ENCODE measurements at regions not wholly inside any gene's neighbourhood (a gene's known extent, or its start where the extent isn't known, plus 50 kb on each side); places are given as distances from the start of the nearest gene placed in this dataset.
"Not testable (repeated sequence)": the region's sequence is repeated elsewhere in the genome, so short reads cannot be mapped to it uniquely, and the experiment has no call there.

DNA sequence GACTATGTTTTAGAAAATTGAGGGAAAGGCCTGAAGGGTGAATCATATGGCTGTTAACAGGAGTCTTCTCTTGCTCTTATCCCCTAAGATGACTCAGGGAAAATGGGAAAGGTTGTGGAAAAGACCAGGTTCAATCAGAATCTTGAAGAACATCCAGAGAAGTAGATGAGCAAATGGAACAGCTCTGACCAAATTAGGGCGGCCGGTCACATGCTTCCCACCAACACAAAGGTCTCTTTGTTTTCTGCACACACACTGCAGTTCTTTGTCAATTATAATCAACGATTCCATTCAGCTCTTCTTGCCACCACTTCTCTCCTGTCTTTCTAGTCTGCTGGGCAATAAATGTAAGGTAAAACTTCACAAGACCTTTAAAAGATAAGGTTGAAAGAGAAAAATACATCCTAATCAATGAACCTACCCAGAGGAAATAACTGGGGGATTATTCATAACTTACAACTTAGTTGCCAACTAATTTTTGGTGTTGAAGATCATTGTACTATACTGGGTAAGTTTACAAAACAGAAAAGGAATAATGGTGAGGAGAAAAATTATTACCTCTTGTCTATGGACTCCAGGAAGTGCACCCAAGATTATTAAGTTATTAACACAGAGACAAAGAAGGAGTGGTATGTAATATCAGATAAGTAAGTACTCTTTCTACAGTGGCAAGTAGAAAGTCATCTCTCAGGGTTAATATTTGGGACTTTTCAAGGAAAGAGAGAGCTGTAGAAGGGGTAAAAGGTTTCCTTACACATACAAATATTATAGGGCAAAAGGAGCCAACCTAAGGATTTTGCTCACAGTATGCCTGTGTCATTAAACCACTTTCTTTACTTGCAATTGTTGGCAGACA is 441.9 kb upstream of the PIK3R1 start:
- H3K36me3 Mint-ChIP-seq, result no peaks in the 10 kb centered on the region
- no peak for DNase-seq (ENCODE audit: low spot score in 2 of 2)
- H3K4me1 Mint-ChIP-seq, result no peaks in the 10 kb centered on the region
- H3K27ac Mint-ChIP-seq, result no peak overlapping the region
- H3K9me3 Mint-ChIP-seq, result peaks cover 3% of the 10 kb centered on the region
- H3K4me3 Mint-ChIP-seq, result no peak overlapping the region
- no peak for ATAC-seq

DNA sequence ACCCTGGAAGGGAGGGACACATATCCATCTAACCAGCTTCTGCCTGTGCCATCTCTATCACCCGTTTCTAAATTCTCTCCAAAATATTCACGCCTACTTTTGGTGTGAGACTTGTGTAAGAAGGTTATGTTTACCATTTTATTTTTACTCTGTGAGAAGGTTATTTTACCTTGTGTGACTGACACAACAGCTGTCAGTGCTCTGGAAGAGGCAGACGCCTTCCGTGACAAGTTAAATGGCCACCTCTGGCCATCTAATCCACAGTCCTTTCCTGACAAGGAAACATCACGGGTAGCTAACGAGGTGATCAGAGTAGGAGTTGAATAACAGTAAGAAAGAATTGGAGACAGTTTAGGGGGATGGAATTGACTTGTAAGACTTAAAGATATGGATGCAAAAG is 443.8 kb upstream of the PIK3R1 start:
- Mint-ChIP-seq H3K36me3 (no peaks in the 10 kb centered on the region), H3K9me3 (peaks cover under 1% of the 10 kb centered on the region), H3K27ac (no peak overlapping the region), H3K4me3 (no peak overlapping the region), H3K4me1 (no peaks in the 10 kb centered on the region)
- DNase-seq (ENCODE audit: low spot score in 2 of 2) (no peak), ATAC-seq (no peak)

DNA sequence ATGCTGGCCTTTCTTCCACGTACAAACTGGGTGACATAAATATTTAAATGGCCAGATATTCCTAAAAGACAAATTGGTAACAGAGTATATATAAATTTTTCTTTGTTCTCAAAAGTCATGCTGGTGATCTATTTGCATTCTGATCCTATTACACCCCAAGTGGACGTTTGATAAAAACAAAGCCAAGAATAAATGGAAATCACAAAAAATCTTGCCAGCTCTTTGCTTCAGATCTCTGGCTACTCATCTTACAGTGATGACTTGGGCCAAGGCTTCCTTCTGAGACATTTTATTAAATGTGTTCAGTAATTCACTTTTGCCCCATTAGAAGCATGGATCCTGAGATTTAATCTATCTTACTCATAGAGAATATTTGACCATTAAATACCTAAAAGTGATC is 444.3 kb upstream of the PIK3R1 start:
- Mint-ChIP-seq H3K27ac (no peak overlapping the region), H3K9me3 (no peaks in the 10 kb centered on the region), H3K4me3 (no peak overlapping the region), H3K36me3 (no peaks in the 10 kb centered on the region), H3K4me1 (no peaks in the 10 kb centered on the region)
- no peak for ATAC-seq
- no peak for DNase-seq (ENCODE audit: low spot score in 2 of 2)

DNA sequence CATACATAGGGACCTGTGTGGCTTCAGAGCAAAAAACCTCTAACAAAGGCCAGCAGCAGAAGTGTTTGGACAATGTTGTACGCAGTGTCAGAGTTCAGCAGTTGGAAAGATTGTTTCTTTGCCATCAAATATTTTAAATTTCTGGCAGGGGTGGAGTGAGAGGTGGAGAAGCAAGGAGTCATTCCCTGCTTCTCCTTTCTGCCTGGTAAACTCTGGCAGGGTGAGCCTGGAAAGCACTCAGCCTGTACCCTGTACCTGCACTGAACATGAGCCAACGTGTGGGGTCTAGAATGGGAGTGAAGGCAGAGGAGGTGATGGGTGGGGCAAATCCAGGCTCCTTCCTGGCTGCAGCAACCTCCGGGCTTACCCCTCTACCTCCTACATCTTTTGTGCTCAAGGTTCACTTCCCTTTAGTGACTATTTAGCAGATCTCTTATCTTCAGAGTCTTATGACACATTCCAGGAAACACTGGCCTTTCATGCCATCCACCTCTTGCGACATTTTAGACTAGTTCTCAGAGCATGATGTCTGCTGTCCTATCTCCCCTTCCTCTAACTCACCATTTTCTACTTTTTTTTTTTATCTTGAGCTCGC is 445.0 kb upstream of the PIK3R1 start:
- Mint-ChIP-seq H3K4me1 (no peaks in the 10 kb centered on the region), H3K9me3 (no peaks in the 10 kb centered on the region), H3K36me3 (no peaks in the 10 kb centered on the region), H3K4me3 (no peak overlapping the region), H3K27ac (no peak overlapping the region)
- DNase-seq (ENCODE audit: low spot score in 2 of 2) (no peak), ATAC-seq (peak; percentile 26)

DNA sequence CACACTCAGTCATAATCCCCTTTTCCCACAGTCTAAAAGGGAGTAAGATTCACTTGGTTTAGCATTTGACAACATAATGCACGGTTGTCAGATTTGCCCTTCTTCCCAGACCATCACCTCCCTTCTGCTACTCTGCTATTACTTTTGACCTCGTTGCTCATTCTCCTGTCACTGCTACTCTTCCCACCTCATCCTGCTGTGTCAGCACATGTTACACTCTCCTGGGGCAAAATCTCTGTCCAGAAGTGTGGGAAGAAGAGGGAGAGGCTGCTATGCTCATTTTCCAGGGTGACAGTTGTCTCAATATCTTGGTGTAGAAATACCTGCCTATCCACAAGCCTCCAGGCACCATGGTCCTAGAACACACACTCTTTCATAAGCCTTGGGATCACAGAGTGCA is 449.9 kb upstream of the PIK3R1 start:
- Mint-ChIP-seq H3K36me3 (no peaks in the 10 kb centered on the region), H3K4me1 (no peaks in the 10 kb centered on the region), H3K27ac (no peak overlapping the region), H3K4me3 (no peak overlapping the region), H3K9me3 (no peaks in the 10 kb centered on the region)
- ATAC-seq (no peak), DNase-seq (ENCODE audit: low spot score in 2 of 2) (no peak)

DNA sequence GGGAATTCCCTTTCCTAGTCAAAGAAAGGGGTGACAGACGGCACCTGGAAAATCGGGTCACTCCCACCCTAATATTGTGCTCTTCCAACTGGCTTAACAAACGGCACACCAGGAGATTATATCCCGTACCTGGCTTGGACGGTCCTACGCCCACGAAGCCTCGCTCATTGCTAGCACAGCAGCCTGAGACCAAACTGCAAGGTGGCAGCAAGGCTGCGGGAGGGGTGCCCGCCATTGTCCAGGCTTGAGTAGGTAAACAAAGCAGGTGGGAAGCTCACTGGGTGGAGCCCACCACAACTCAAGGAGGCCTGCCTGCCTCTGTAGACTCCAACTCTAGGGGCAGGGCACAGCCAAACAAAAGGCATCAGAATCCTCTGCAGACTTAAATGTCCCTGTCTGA is 457.8 kb upstream of the PIK3R1 start:
- ATAC-seq; H3K36me3 Mint-ChIP-seq; H3K9me3 Mint-ChIP-seq; H3K4me3 Mint-ChIP-seq; DNase-seq (ENCODE audit: low spot score in 2 of 2); H3K4me1 Mint-ChIP-seq; H3K27ac Mint-ChIP-seq: not testable (repeated sequence)

DNA sequence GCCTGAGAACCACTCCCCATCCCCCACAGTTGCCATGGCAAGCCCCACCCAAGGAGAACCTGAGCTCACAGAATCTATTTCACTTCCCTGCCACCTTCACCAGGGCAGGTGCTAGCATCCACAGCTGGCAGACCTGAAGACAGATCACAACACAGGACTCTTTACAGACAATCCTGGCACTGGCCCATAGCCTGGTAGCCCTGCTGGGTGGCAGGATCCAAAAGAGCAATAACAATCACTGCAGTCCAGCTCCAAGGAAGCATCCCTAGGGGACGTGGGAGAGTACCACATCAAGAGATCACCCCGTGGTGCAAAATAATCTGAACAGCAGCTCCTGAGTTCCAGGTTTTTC is 463.2 kb upstream of the PIK3R1 start:
- no peak overlapping the region for H3K4me3 Mint-ChIP-seq
- H3K36me3 Mint-ChIP-seq, result no peaks in the 10 kb centered on the region
- H3K4me1 Mint-ChIP-seq, result no peaks in the 10 kb centered on the region
- ATAC-seq (no peak), DNase-seq (ENCODE audit: low spot score in 2 of 2) (no peak)
- peaks cover 9% of the 10 kb centered on the region for H3K9me3 Mint-ChIP-seq
- H3K27ac Mint-ChIP-seq, result no peak overlapping the region

DNA sequence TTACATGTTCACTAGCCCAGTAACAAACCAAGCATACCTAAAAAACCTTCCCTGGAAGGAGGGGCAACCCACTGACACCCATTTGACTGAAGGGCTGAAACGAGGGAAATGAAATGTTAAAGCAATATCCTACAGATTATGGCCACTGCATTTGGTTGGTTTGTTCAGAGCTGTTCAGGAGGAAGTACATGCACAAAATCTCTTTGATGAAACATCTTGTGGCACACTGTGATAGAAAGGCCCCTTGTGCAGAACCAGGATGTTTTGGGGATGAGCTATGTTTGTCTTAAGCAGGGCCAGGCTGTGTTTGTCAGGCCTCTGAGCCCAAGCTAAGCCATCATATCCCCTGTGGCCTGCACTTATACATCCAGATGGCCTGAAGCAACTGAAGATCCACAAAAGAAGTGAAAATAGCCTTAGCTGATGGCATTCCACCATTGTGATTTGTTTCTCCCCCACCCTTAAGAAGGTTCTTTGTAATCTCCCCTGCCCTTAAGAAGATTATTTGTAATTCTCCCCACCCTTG is 467.3 kb upstream of the PIK3R1 start:
- H3K4me1 Mint-ChIP-seq, result no peaks in the 10 kb centered on the region
- no peaks in the 10 kb centered on the region for H3K36me3 Mint-ChIP-seq
- H3K27ac Mint-ChIP-seq, result no peak overlapping the region
- no peak for DNase-seq (ENCODE audit: low spot score in 2 of 2)
- no peak overlapping the region for H3K4me3 Mint-ChIP-seq
- ATAC-seq, result no peak
- peaks cover 17% of the 10 kb centered on the region for H3K9me3 Mint-ChIP-seq

DNA sequence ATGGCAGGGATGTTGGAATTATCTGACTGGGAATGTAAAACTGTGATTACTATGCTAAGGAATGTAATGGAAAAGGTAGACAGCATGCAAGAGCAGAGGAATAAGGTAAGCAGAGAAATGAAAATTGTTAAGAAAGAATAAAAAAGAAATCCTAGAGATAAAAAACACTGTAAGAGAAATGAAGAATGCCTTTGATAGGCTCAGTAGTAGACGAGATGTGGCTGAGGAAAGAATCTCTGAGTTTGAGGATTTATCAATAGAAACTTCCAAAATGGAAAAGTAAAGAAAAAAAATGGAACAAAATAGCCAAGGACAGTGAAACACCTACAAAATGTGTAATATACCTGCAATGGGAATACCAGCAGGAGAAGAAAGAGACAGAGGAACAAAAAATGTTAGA is 468.5 kb upstream of the PIK3R1 start:
- DNase-seq (ENCODE audit: low spot score in 2 of 2) (no peak), ATAC-seq (no peak)
- no peak overlapping the region for H3K4me3 Mint-ChIP-seq
- peaks cover 10% of the 10 kb centered on the region for H3K9me3 Mint-ChIP-seq
- no peak overlapping the region for H3K27ac Mint-ChIP-seq
- no peaks in the 10 kb centered on the region for H3K4me1 Mint-ChIP-seq
- H3K36me3 Mint-ChIP-seq, result no peaks in the 10 kb centered on the region

DNA sequence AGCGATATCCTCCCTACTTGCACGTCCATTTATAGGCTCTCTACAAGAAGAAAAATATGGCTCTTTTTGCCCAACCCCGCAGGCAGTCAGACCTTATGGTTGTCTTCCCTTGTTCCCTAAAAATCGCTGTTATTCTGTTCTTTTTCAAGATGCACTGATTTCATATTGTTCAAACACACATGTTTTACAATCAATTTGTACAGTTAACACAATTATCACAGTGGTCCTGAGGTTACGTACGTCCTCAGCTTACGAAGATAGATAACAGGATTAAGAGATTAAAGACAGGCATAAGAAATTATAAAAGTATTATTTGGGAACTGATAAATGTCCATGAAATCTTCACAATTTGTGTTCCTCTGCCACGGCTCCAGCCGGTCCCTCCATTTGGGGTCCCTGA is 468.9 kb upstream of the PIK3R1 start:
- H3K4me3 Mint-ChIP-seq; H3K36me3 Mint-ChIP-seq; ATAC-seq; H3K27ac Mint-ChIP-seq; DNase-seq (ENCODE audit: low spot score in 2 of 2); H3K4me1 Mint-ChIP-seq: not testable (repeated sequence)
- H3K9me3 Mint-ChIP-seq, result peaks cover 10% of the 10 kb centered on the region

DNA sequence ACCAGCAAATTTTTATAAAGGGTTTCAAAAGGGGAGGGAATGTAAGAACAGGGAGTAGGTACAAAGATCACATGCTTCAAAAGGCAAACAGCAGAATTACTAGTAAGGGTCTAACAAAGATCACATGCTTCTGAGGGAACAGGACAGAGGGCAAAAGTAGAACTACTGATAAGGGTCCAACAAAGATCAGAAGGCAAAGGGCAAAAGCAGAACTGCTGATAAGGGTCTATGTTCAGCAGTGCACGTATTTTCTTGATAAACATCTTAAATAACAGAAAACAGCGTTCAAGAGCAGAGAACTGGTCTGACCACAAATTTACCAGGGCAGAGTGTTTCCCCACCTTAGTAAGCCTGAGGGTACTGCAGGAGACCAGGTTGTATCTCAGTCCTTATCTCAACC is 469.5 kb upstream of the PIK3R1 start:
- no peak overlapping the region for H3K4me3 Mint-ChIP-seq
- H3K36me3 Mint-ChIP-seq, result no peaks in the 10 kb centered on the region
- peaks cover 10% of the 10 kb centered on the region for H3K9me3 Mint-ChIP-seq
- DNase-seq (ENCODE audit: low spot score in 2 of 2) (no peak), ATAC-seq (no peak)
- H3K4me1 Mint-ChIP-seq, result no peaks in the 10 kb centered on the region
- H3K27ac Mint-ChIP-seq, result no peak overlapping the region

DNA sequence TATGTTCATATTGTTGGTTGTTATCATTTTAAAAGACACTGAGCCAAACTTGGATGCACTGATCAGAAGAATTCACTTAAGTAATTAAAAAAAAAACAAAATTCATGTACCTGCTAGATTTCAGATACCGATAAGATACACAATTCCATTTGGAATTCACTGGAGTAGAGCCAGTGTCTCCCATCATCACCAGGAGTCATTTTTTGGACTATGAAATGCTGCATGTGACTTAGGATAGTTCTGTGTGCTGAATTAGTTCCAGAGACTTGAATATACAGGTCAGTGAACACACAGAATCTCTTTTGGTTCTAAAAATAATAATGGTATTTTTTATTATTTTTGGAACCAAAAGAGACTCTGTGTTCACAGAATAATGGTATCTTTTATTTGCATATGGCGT is 482.6 kb upstream of the PIK3R1 start:
- Mint-ChIP-seq H3K4me1 (no peaks in the 10 kb centered on the region), H3K4me3 (no peak overlapping the region), H3K27ac (no peak overlapping the region), H3K9me3 (no peaks in the 10 kb centered on the region), H3K36me3 (no peaks in the 10 kb centered on the region)
- ATAC-seq, result no peak
- DNase-seq (ENCODE audit: low spot score in 2 of 2), result no peak

DNA sequence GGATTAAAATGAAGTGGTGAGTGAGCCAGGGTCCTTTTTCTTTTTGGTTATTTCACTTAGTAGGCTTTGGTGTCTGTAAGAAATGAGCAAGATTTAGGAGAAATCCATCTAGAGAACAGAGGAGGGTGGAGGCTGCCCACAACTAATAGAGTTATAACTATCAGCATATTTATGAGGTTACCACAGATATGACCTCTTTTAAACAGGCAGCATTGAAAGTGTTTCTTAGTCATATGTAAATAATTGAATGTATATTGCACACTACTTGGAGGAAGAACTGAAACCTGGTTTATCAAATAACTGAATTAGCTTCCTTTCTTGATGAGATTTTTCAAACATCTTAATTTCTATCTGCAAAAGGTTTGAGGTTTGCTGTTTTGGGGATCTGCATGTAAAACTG is 483.1 kb upstream of the PIK3R1 start:
- Mint-ChIP-seq H3K36me3 (no peaks in the 10 kb centered on the region), H3K4me3 (no peak overlapping the region), H3K27ac (no peak overlapping the region), H3K9me3 (no peaks in the 10 kb centered on the region), H3K4me1 (no peaks in the 10 kb centered on the region)
- no peak for ATAC-seq
- no peak for DNase-seq (ENCODE audit: low spot score in 2 of 2)

DNA sequence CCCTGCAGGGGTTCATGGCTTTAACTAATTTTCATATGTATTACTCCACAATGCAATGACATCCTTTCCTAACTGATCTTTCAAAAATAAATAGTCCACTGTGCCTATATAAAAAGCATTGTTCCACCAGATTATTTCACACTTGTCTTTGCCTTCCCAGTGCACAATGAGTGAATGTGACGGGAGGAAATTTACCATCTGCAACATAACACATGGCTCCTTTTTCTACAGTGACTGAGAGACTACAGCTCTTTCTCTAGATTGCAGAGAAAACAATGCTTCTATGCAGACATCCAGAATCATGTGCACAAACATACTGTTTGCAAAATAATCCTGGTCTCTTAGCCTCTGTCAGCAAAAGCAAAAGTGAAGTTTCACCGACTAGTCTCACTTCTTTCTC is 483.7 kb upstream of the PIK3R1 start:
- DNase-seq (ENCODE audit: low spot score in 2 of 2) (no peak), ATAC-seq (no peak)
- Mint-ChIP-seq H3K27ac (no peak overlapping the region), H3K36me3 (no peaks in the 10 kb centered on the region), H3K4me3 (no peak overlapping the region), H3K9me3 (no peaks in the 10 kb centered on the region), H3K4me1 (no peaks in the 10 kb centered on the region)

DNA sequence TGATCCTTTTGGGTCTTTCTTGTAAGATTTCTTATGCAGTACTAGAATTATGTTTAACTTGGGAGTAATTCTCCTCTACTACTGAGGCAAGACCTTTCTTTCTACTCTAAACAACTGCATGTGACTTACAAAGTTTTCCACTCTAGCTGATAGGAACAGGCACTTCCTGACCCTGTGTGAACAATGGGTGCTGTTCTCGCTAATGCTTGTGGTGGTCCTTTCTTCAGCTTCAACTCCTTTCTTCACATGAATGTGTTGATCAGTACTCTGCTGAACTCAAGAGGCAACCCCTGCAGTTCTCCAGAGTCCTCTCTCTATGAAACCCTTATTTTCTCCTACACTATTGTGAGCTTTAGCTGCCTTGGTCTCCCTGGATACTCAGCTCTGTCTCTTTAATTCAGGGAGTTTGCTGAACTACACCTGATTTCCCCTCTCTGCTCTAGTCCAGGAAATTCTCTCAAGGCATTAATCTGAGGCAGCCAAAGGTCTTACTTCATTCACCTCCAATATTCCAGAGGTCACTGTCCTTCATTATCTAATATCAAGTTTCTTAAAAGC is 484.6 kb upstream of the PIK3R1 start:
- Mint-ChIP-seq H3K4me3 (no peak overlapping the region), H3K27ac (no peak overlapping the region), H3K9me3 (no peaks in the 10 kb centered on the region), H3K36me3 (no peaks in the 10 kb centered on the region), H3K4me1 (no peaks in the 10 kb centered on the region)
- DNase-seq (ENCODE audit: low spot score in 2 of 2) (no peak), ATAC-seq (no peak)

DNA sequence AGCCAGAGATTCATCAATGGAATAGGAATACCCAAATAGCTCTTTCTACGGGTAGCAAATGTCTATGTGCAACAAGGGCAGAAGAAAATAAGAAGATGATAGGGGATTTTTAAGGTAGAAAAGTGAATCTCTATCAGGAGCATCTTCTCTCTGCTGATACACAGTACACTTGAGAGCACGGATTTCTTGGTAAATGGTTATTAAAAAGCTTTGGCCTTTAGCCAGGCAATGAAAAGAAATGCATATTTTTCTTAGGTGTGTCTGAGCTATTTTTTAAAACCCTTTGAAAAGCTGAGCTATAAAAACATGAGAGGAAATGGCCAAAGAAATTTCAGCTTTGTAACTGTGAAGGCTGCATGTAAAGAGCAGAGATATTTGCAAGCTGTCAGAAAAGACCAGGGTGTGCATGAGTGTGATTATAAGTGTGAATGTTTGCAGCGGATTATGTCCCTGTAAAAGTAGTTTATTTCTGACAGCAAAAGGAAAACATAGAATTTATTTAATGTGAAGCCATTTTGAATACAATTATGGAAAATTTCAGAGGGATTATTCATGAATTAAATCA is 487.1 kb upstream of the PIK3R1 start:
- no peak for ATAC-seq

More for the DNA sequence above, 487.1 kb upstream of the PIK3R1 start:
- H3K4me1 Mint-ChIP-seq, result no peaks in the 10 kb centered on the region
- no peak overlapping the region for H3K27ac Mint-ChIP-seq
- no peaks in the 10 kb centered on the region for H3K9me3 Mint-ChIP-seq
- no peak for DNase-seq (ENCODE audit: low spot score in 2 of 2)
- no peak overlapping the region for H3K4me3 Mint-ChIP-seq
- no peaks in the 10 kb centered on the region for H3K36me3 Mint-ChIP-seq
